ENCODE measurements at regions not wholly inside any gene's neighbourhood (a gene's known extent, or its start where the extent isn't known, plus 50 kb on each side); places are given as distances from the start of the nearest gene placed in this dataset.

GRCh38 chr20:41776421-41776820 is 158.2 kb upstream of the CHD6 start:
- H3K27ac ChIP-seq (ENCODE audit: insufficient read depth, low read length): no peak overlapping the region
- no peak for ATAC-seq (ENCODE audit: low read depth)
- H2AFZ ChIP-seq (replicated peaks; ENCODE audit: low read length, poor library complexity): no peak overlapping the region
- H2BK20ac ChIP-seq (ENCODE audit: low read depth, low read length): no peak overlapping the region
- H2BK120ac ChIP-seq (ENCODE audit: low read depth, low read length): no peak overlapping the region
- in situ Hi-C loops (cut with MboI; ENCODE audit: low sequenced_read_pairs) (no loop called here), intact Hi-C loops (cut with micrococcal nuclease) (no loop called here), dilution Hi-C loops (cut with HindIII; ENCODE audit: low sequenced_read_pairs, unreplicated experiment) (no loop called here)
- no peak overlapping the region for H3K4me3 ChIP-seq (ENCODE audit: insufficient read depth, low read depth, low read length)
- H4K20me1 ChIP-seq (ENCODE audit: insufficient read depth, low read length): no peaks in the 10 kb centered on the region
- no peak overlapping the region for H4K91ac ChIP-seq (ENCODE audit: insufficient read depth, low read depth, low read length)
- H3K27me3 ChIP-seq (ENCODE audit: control insufficient read depth, insufficient read depth, low read length): no peaks in the 10 kb centered on the region
- no peaks in the 10 kb centered on the region for H3K4me1 ChIP-seq (ENCODE audit: control insufficient read depth, insufficient read depth, low read length)
- H3K18ac ChIP-seq (ENCODE audit: low read depth, low read length): no peak overlapping the region
- H3K14ac ChIP-seq (replicated peaks; ENCODE audit: low read depth, low read length): no peak overlapping the region
- H3K56ac ChIP-seq (ENCODE audit: extremely low read depth, insufficient read depth, low read length): no peak overlapping the region
- H2BK5ac ChIP-seq (ENCODE audit: low read depth, low read length, poor library complexity, severe bottlenecking): no peak overlapping the region
- H3K9ac ChIP-seq (ENCODE audit: low read depth, low read length): no peak overlapping the region
- H4K8ac ChIP-seq (ENCODE audit: low read depth in 2 of 2, low read length in 2 of 2): no peak overlapping the region
- no peak overlapping the region for H4K5ac ChIP-seq (ENCODE audit: low read depth, low read length)
- H2BK15ac ChIP-seq (ENCODE audit: low read depth, low read length): no peak overlapping the region
- ChIA-PET POLR2A (ENCODE audit: unreplicated experiment) (no interaction called here), CTCF (no interaction called here)
- H2AK5ac ChIP-seq (ENCODE audit: low read depth, low read length): no peak overlapping the region
- no peak for TF ChIP-seq MXI1 (IDR thresholded peaks at IDR 0.05; ENCODE audit: borderline replicate concordance, low read depth, low read length)
- no peaks in the 10 kb centered on the region for H3K9me1 ChIP-seq (ENCODE audit: insufficient read depth, low read length)
- H3K9me3 ChIP-seq (ENCODE audit: control insufficient read depth, insufficient read depth, low read length): peaks cover 3% of the 10 kb centered on the region; the same call in 1 of the 2 replicates
- no peaks in the 10 kb centered on the region for H3K36me3 ChIP-seq (ENCODE audit: control insufficient read depth, insufficient read depth, low read length)
- WGBS, 2 experiments (ENCODE audit: extremely low coverage in 2 of 2, insufficient read length in 1 of 2): 0% methylated on average over 1 of the region's 6 CpGs; no CpG with 5 or more reads in 1 of the 2 experiments
- BruUV-seq (replicated peaks): no TSS peak
- H3K23ac ChIP-seq (ENCODE audit: low read depth, low read length): no peak overlapping the region
- no peaks in the 10 kb centered on the region for H3K79me1 ChIP-seq (ENCODE audit: low read depth in 1 of 2, low read length in 2 of 2)
- no peak for DNase-seq
- H3K4me2 ChIP-seq (ENCODE audit: low read depth, low read length): no peak overlapping the region
- no peak overlapping the region for H3K4ac ChIP-seq (ENCODE audit: low read depth, low read length)
- no peak overlapping the region for H2AK9ac ChIP-seq (replicated peaks; ENCODE audit: low read depth, low read length, poor library complexity)
